GM18873 (cell line): ENCODE measurements at regions not wholly inside any gene's neighbourhood (a gene's known extent, or its start where the extent isn't known, plus 50 kb on each side); places are given as distances from the start of the nearest gene placed in this dataset.
"Not testable (repeated sequence)": the region's sequence is repeated elsewhere in the genome, so short reads cannot be mapped to it uniquely, and the experiment has no call there.

Experiments
- ATAC-seq: cut with Tn5 transposase; IDR thresholded peaks from one replicate; pipeline ENCODE4 v1.9.1; 2021; ENCODE audit warnings: mild to moderate bottlenecking, moderate library complexity, moderate number of reproducible peaks; ENCODE audit not compliant: unreplicated experiment, low FRiP score

DNA sequence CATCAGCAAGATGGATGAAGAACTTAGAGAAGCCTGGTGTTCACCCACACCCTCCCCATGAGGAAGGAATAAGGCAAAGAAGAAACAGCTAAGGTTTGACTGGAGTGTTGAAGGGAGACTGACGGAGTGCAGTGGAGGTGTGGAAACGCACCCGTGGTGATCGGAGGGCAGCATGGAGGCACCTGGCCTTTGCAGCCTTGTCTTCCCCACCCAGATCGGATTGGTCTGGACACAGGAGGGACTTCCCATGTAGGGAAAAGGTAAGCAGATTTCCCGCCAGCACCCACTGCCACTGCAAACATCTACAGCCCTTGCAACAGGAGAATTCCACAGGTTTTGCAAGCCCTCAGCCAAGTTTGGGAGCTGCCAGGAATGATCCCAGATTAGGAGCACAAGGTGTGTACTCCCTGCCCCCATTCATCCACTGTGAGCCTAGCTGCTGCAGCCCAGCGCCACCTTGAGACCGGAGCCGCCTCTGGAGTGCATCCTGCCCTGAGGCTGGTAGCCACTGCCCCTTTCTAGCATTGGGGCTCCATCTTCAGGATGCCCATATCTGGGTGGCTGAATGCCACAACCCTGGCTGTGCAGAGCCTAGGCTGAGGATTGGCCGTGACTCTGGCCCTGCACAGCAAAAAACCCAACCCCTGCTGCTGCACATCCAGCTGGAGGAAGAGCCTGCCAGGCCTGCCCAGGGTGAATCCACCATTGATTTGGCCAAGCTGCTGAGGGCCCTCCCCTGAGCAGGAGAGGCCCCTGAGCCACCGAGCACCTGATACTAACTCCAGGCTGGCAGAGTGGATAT lies 411.1 kb downstream of the TMEM121 start:
- ATAC-seq = no peak

DNA sequence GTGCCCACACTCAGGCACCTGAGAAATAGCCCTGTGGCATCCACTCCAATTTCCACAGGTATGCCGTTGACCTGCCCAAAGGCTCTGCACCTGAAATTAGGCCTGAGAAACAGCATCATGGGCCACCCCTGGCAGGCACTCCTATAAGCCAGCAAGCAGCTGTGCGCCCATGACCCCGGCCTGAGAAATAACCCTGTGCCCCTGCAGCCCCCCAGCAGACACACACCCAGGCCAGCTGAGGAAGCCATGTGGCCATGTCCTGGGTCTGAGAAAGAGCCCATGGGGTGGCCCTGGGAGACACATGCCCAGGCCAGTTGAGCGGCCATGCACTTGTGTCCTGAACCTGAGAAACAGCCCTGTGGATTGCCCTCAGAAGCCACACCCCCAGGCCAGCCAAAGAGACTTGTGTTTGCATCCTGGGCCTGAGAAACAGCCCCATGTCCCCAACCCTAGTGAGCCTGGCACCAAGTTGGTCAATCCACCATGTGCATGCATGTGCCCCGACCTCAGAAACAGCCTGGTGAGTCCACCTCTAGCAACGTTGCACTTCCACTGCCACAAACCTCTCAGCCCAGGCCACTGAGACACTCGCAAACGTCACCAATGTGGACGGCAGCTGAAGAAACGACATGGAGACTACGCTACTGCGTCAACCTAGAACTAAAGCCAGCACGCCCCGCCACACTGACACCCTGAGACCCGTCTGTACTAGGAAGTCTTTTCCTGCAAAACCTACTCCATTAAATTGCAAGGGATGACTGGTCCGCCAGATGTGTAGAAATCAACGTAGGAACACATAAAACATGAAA lies 411.9 kb downstream of the TMEM121 start:
- ATAC-seq = no peak

DNA sequence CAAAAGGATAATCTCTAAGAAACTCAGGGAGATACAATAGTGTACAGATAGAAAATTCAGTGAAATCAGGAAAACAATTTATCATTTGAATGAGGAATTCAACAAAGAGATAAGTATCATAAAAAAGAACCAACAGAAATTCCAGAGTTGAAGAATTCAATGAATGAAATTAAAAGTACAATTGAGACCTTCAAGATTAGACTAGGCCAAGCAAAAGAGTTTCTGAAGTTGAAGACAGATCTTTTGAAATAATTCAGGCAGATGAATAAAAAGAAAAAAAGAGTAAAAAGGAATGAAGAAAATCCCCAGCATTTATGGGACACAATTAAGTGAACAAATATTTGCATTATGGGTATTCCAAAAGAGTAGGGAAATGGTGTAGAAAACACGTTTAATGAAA lies 412.6 kb downstream of the TMEM121 start:
- no peak for ATAC-seq

DNA sequence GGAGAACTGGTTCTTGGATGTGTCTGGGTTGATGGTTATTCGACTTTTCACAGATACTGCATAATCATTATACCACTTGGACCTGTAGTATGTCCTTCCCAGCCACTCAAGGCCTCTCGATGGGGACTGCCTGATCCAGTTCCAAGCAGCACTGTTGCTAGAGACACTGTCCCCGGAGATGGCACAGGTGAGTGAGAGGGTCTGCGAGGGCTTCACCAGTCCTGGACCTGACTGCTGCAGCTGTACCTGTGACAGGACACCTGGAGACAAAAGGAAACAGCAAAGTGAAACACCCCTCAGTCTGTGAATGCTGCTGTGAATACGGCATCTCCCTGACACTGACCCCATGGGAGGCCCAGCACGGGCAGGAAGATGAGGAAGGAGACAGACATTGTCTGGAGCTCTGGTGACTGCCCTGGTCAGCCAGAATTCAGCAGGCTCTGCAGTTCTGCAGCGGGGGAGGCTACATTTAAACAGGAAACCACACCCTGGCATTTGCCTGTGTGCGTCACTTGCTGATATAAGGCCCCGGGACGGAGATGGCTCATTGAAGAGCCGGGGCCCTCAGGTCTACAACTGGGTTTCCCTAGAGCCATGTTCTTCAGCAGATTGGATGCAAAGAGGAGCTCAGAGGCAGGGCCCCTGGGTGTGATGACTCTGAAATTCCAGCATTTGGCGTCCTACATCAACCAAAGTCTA lies 413.6 kb downstream of the TMEM121 start:
- no peak for ATAC-seq

DNA sequence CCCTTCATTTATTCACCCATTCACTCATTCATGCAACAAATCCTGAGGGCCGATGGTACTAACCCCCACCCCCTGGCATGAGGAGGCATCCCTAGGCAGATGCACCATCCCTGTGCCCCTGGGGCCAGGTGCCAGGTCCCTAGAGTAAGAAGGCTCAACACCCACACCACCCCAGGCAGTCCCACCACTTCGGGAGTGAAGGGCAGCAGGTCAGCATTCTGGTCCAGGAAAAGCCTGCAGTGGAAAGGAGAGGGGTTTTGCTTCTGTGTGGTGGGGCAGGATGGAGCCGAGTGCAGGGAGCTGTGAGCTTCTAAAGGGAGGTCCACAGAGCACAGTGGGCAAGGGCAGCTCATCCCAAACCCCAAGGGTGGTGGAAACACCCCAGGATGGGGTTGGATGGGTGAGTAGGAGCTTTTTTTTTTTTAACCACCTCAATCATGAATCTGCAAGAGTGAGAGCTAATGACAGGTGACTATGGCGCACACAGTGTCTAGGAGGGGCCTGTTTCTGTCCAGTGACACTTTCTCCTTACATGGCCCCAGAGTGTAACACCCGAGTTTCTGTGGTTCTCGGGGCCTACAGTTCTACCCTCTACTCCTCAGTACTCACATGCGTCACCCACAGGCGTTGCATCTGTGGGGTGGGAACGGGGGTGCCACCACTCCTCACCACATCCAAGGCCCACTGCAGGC lies 414.3 kb downstream of the TMEM121 start:
- no peak for ATAC-seq

DNA sequence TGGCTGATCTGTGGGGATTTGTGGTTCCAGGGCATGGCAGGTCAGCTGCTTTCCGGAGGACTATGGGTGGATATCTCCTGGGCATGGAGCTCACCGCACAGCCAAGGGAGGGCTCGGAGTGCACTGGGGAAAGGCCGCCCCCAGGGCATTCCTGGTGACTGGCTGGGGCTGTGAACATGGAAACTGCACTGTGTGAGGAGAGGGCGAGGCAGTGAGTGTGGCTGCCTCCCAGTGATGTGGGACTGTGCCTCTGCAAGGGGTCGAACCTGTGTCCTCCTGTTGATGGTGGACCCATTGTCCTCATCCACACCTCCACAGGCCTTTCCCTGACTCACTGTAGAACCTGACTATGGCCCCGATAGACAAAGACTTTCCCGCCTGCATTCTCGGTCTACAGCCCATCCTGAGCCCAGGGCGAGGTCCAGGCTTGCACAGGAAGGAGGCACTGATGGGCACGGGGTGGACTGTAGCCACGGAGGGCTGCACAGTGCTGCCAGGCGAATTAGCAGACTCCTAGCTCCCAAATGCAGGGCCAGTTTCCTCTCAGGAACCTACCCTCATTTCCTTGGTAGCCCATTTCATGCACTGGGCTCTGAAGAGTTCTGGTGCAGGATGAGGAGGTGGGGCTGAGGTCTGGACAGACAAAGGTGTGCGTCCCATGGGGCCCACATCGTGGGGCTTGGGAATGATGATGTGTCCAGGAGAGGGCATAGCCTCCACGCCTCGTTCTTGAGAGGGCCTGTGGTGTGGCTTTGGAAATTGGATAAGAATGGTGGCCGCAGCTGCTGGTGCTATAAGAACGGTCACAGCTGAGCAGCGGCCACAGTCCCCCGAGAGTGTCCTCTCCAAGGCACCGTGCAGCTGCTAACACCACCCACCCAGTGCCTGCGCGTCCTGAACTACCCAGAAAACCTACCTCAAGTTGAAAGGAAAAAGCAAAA lies 415.1 kb downstream of the TMEM121 start:
- ATAC-seq = no peak

DNA sequence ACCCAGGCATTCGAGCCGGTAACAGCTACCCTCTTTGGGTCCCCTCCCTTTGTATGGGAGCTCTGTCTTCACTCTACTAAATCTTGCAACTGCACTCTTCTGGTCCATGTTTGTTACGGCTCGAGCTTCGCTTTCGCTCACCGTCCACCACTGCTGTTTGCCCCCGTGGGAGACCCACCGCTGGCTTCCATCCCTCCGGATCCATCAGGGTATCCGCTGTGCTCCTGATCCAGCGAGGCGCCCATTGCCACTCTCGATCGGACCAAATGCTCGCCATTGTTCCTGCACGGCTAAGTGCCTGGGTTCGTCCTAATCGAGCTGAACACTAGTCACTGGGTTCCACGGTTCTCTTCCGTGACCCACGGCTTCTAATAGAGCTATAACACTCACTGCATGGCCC lies 416.3 kb downstream of the TMEM121 start:
- not testable (repeated sequence) for ATAC-seq

DNA sequence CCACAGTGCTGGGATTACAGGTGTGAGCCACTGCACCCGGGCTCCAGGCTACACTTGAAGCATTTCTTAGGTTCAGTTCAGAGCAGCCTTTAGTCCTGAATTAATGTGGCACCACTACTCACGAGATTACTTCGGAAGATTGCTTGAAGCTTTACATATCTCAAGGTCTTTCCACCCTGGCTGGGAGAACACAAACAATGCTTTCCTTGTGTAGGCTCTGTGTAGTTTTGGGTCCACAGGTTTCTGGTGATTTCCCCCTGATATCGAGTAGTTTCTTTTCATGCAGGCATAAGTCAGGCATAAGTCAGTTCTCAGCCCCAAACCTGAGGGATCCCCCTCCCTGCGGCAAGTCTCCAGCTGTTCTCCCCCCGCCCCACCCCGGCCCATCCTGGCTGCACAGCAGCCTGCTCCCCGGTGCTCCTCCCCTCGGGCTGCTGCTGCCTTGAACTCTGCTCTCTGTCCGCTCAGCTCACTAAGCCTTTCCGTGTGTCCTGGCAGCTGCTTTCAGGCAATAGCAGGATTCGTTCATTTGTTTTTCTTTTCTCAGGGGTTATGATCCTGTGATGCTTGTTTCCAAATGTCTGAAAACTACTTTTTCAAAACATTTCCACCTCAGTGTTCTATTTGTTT lies 417.7 kb downstream of the TMEM121 start:
- no peak for ATAC-seq

DNA sequence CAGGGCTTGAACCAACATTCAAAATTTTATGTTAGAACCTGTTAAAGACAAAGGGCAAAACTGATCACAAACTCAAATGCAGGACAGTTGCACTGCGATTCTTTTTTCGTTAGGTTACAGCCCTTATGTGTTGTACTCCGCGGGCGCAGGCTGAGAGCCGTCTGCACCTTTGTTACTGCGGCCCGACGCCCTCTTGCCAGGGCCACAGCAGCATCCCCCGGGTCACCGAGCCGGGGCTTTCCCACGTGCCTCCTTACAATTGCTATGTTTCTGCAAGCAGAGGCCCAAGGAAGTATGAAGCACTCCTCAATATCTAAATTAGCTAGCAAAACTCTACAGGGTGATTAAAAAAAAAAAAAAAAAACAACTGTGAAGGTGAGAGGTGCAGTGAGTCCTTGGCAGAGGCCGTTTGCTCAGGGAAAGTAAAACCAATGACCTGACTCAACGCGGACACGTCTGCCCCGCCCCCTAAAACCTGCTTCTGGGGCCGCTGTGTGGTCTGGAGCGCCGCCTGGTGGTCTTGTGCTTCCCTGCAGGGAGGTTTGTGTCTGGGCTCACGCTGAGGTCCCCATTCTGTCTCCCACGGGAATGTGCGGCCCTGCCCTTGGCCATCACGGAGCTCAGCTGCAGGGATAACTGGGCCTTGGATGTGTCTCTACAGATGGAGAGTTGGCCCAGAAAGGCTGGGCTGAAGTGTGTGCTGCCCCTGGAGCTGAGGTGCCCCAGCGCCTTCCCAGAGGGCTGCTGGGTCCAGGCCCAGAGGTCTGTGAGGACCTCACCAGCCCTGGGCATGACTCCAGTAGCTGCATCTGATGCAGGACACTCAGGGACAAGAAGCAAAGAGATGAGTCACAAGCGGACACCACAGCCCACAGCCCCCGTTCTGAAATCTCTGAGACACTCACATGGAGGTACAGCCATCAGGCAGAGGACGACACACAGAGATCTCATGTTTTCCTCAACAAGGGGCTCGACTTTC lies 418.5 kb downstream of the TMEM121 start:
- ATAC-seq = no peak

DNA sequence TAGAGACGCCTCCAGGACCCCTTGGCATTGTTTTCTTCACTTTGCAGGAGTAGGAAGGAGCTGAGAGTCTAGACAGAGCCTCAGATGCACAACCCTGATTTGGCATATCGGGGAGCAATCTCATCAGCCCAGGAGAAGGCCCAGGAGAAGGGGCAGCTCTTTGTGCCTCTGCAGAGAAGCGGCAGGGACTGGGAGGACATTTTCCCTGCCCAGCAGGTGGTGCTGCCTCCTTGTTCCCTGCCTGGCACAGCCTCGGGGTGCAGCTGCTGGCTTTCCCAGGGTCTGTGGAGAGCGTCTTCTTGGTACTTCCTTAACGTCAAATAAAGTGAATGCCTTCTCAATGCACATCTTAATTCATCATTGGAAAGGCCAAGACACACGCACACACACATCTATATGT lies 419.5 kb downstream of the TMEM121 start:
- ATAC-seq = no peak

DNA sequence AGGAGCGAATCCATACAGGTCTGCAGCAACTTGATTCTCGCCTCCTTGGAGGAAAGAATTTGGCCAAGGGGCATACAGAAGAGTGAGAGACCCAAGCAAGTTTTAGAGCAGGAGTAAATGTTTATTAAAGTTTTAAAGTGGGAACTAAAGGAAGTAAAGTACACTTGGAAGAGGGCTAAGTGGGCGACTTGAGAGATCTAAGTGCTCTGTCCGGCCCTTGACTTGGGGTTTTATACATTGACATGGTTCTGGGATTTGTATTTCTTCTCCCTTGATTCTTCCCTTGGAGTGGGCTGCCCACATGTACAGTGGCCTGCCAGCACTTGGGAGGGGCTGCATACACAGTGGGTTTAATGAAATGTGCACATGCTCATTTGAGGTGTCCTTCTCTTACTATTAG lies 421.2 kb downstream of the TMEM121 start:
- ATAC-seq = no peak

DNA sequence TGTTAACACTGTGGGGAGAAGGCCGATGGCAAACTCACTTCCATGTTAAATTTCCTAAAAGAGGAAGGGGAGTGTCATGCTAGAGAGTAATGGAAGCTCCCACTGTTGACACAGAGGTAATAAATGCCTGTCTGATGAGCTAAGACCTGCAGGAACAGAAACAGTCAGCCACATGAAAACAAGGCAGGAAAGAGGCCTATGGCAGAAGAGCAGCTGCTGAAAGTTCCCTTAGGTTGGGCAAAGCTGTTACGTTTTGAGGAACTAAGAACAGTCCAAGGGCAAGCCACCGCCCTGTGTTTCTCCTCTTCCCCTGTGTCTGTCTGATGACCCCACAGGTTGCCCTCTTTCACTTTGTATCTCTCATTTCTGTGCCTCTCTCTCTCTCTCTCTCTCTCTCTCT lies 422.6 kb downstream of the TMEM121 start:
- ATAC-seq = not testable (repeated sequence)

DNA sequence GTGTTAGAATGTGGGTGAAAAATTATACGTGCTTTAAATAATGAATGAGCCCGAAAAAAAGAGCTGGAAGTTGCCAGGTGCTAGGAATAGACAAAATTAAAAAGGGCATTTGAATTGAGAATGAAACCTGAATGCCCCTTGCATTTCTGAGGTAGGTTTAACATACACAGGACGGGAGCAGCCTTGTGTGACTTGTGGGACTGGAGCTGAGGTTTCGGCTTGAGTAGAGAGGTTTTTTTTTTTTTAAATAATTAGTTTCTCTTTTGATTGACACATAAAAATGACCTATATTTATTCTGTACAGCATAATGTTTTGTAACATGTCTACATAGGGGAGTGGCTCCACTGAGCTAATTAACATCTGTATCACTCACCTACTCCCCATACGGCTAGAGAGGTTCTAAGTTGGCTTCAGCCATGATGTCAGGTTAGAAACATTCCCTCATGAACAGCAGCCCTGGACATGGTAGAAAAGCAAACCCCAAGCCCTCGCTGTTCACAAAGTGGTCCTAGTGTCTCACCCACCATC lies 424.0 kb downstream of the TMEM121 start:
- ATAC-seq = not testable (repeated sequence)

DNA sequence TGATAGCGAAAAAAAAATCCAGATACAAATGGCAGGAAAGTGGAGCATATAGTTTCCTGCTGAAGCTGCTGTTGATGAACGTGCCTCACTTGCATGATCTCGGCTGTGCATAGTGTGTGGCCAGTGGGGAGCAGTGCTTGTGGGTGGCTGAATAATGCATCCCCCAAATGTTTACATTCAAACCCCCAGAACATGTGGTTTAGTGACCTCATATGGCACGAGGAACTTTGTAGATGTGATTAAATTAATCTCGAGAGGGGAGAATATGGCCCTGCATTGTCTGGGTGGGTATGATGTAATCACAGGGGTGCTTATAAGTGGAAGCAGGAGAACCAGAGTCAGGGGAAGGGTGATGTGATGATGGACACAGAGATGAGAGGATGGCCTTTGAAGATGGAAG lies 425.0 kb downstream of the TMEM121 start:
- no peak for ATAC-seq

DNA sequence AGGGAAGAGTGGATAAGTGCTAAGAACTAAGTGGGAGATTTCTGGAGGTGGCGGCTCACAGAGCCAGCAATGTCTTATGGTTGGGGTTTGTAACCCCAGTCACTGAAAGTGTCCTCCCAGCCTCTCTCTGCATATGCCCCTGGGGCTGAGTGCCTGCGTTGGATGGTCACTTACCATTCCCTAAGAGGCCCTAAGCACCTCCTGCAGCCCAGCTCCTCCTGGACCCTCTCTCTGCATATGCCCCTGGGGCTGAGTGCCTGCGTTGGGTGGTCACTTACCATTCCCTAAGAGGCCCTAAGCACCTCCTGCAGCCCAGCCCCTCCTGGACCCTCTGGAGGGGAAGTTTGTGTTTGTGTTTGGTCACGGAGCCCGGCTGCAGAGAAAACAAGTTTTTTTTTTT lies 425.8 kb downstream of the TMEM121 start:
- no peak for ATAC-seq

DNA sequence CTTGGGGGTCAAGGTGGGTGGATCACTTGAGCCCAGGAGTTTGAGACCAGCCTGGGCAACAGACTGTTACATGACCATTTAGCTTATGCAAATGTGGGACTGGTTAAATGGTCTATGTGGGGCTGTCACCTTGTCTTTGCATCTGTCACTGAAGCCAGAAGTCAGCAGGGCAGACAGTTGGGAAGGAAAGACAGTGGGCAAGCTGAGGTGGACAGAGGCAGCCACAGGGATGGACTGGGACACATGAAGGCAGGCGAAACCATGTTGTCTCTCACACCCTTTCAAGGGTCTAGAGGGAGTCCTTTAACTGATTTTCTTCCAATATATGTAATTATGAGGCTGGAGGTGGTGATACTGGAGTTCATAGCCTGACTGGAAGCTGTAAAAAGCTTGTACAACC lies 426.4 kb downstream of the TMEM121 start:
- no peak for ATAC-seq

DNA sequence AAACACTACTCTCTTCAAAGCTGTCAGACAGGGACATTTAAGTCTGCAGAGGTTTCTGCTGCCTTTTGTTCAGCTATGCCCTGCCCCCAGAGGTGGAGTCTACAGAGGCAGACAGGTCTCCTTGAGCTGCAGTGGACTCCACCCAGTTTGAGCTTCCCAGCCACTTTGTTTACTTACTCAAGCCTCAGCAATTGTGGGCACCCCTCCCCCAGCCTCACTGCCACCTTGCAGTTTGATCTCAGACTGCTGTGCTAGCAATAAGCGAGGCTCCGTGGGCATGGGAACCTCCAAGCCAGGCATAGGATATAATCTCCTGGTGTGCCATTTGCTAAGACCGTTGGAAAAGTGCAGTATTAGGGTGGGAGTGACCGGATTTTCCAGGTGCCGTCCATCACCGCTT lies 435.2 kb downstream of the TMEM121 start:
- not testable (repeated sequence) for ATAC-seq

DNA sequence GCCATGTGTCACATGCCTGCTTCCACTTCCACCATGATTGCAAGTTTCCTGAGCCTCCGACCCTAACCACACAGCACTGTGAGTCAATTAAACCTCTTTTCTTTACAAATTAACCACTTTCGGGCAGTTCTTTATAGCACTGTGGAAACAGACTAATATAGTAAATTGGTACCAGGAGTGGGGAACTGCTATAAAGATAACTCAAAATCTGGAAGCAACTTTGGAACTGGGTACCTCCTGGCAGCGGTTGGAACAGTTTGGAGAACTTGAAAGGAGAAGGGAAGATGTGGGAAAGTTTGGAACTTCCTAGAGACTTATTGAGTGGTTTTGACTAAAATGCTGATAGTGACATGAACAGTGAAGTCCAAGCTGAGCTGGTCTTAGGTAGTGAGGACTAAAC lies 436.1 kb downstream of the TMEM121 start:
- no peak for ATAC-seq
